GM12878 (cell line): ENCODE measurements at regions not wholly inside any gene's neighbourhood (a gene's known extent, or its start where the extent isn't known, plus 50 kb on each side); places are given as distances from the start of the nearest gene placed in this dataset.

Experiments used
- ATAC-seq: fragments of 200-7000 bp; cut with Tn5 transposase; 3 replicates; pipeline ENCODE4 v1.9.1; 2020; ENCODE audit warnings: mild to moderate bottlenecking, moderate library complexity
- BruUV-seq: library from RNA; stranded (reverse); fragments of 400-500 nt; replicated peaks from 2 replicates; lab custom pipeline; 2021; lab: Mats Ljungman, UMichigan
- CTCF ChIA-PET: fragments of 300-600 bp; sonication (Branson Sonifier 250); formaldehyde crosslinking; extraction: SDS; loops from one replicate; lab custom pipeline; 2021; ENCODE audit warnings: inconsistent platforms; lab: Yijun Ruan, JAX
- POLR2A ChIA-PET: fragments of 350-600 bp; formaldehyde crosslinking; extraction: SDS; loops from one replicate; lab custom pipeline; 2021; ENCODE audit warnings: inconsistent platforms; lab: Charles Lee
- RAD21 ChIA-PET: fragments of 300-600 bp; sonication (Branson Sonifier 250); formaldehyde crosslinking; loops from one replicate; lab custom pipeline; 2023; ENCODE audit warnings: antibody characterized with exemption; ENCODE audit not compliant: unreplicated experiment; lab: Charles Lee
- SMC1A ChIA-PET: fragments of 300-600 bp; sonication (Branson Sonifier 250); formaldehyde crosslinking; loops from one replicate; lab custom pipeline; 2023; ENCODE audit not compliant: unreplicated experiment, uncharacterized antibody; lab: Charles Lee
- DNase-seq: peaks from one replicate; pipeline ENCODE4 v3.0.0-alpha.2; 2011; ENCODE audit warnings: low read depth, low spot score
- FAIRE-seq: peaks from 3 replicates; lab custom pipeline; 2011; peaks lifted over from hg19 to GRCh38; lab: Jason Lieb, UNC
- H2AFZ ChIP-seq: 2 replicates; pipeline ENCODE4 v1.6.0; 2011; ENCODE audit warnings: low read depth, low read length, control low read depth; ENCODE audit not compliant: control insufficient read depth
- H3K27ac ChIP-seq: 2 replicates; pipeline ENCODE4 v1.5.1; 2011; ENCODE audit warnings: control low read depth; ENCODE audit not compliant: control insufficient read depth, insufficient read depth
- H3K27me3 ChIP-seq, 2 experiments: replicated peaks in 1 of 2; 2 replicates each; pipeline versions ENCODE4 v1.6.0 to v1.6.1; 2011; ENCODE audit warnings: low read length in 1 of 2; ENCODE audit not compliant: control insufficient read depth in 2 of 2, insufficient read depth in 2 of 2
- H3K36me3 ChIP-seq, 2 experiments: 2 replicates each; pipeline ENCODE4 v1.5.1; 2011; ENCODE audit warnings: low read length in 1 of 2; ENCODE audit not compliant: control insufficient read depth in 2 of 2, insufficient read depth in 2 of 2
- H3K4me1 ChIP-seq: 2 replicates; pipeline ENCODE4 v1.6.1; 2011; ENCODE audit warnings: mild to moderate bottlenecking, low read length, moderate library complexity, mixed read lengths; ENCODE audit not compliant: control insufficient read depth, insufficient read depth
- H3K4me2 ChIP-seq: 2 replicates; pipeline ENCODE4 v1.6.0; 2011; ENCODE audit warnings: control low read depth; ENCODE audit not compliant: control insufficient read depth, insufficient read depth
- H3K4me3 ChIP-seq: fragments of 200-600 bp; sonication (generic); 2 replicates; pipeline ENCODE4 v1.5.1; 2016
- H3K79me2 ChIP-seq: 2 replicates; pipeline ENCODE4 v1.6.0; 2011; ENCODE audit warnings: low read length; ENCODE audit not compliant: control insufficient read depth, insufficient read depth
- H3K9ac ChIP-seq: 2 replicates; pipeline ENCODE4 v1.8.0; 2011; ENCODE audit warnings: low read length, control low read depth, mixed read lengths; ENCODE audit not compliant: control insufficient read depth, insufficient read depth
- H3K9me3 ChIP-seq: replicated peaks from 3 replicates; pipeline ENCODE4 v1.5.1; 2011; ENCODE audit warnings: mild to moderate bottlenecking, low read length; ENCODE audit not compliant: control insufficient read depth, insufficient read depth
- H4K20me1 ChIP-seq: 2 replicates; pipeline ENCODE4 v1.6.0; 2011; ENCODE audit not compliant: control insufficient read depth, insufficient read depth
- BACH1 ChIP-seq: fragments of 450-650 bp; IDR thresholded peaks from 2 replicates; pipeline ENCODE4 v1.6.1; 2017; ENCODE audit warnings: mild to moderate bottlenecking, borderline replicate concordance
- CBX5 ChIP-seq: sonication (generic); IDR thresholded peaks from 2 replicates; pipeline ENCODE4 v1.6.1; 2016; ENCODE audit warnings: low read depth, moderate library complexity, mild to moderate bottlenecking, inconsistent platforms
- EED ChIP-seq: sonication (generic); IDR thresholded peaks from 2 replicates; pipeline ENCODE4 v1.6.1; 2016; ENCODE audit warnings: antibody characterized with exemption, low read depth
- EZH2 ChIP-seq: IDR thresholded peaks from 2 replicates; pipeline ENCODE4 v1.6.1; 2012; ENCODE audit warnings: low read depth, mild to moderate bottlenecking, control low read depth, inconsistent platforms, low read length, borderline replicate concordance; ENCODE audit not compliant: control insufficient read depth
- FOS ChIP-seq: IDR thresholded peaks from 3 replicates; pipeline ENCODE4 v1.6.1; 2011; ENCODE audit warnings: borderline replicate concordance; ENCODE audit not compliant: insufficient read length; ENCODE audit errors: extremely low read depth
- IKZF2 ChIP-seq, 2 experiments: fragments of 450-650 bp; IDR thresholded peaks; 2 replicates each; pipeline ENCODE4 v1.6.1; 2017; ENCODE audit warnings: mild to moderate bottlenecking in 2 of 2, moderate library complexity in 2 of 2
- IRF4 ChIP-seq: IDR thresholded peaks from 2 replicates; pipeline ENCODE4 v1.6.1; 2011; ENCODE audit warnings: low read depth, low read length
- JUND ChIP-seq: IDR thresholded peaks from 2 replicates; pipeline ENCODE4 v1.6.1; 2012; ENCODE audit warnings: low read depth, mild to moderate bottlenecking, low read length, improper control_type of control experiment, moderate library complexity
- KAT2A ChIP-seq: conservative IDR thresholded peaks from 2 replicates; pipeline ENCODE4 v1.6.1; 2011; ENCODE audit warnings: low read depth, low read length; ENCODE audit not compliant: control insufficient read depth
- NFYA ChIP-seq: IDR thresholded peaks from 2 replicates; pipeline ENCODE4 v1.6.1; 2011; ENCODE audit warnings: low read depth, mild to moderate bottlenecking, low read length, improper control_type of control experiment, borderline replicate concordance
- PBX3 ChIP-seq: IDR thresholded peaks from 2 replicates; pipeline ENCODE4 v1.6.1; 2011; ENCODE audit warnings: mild to moderate bottlenecking, low read depth, low read length, moderate library complexity; ENCODE audit not compliant: insufficient replicate concordance
- RUNX3 ChIP-seq: IDR thresholded peaks from 2 replicates; pipeline ENCODE4 v1.6.1; 2012; ENCODE audit warnings: low read length, inconsistent platforms
- TAF1 ChIP-seq: IDR thresholded peaks from 2 replicates; pipeline ENCODE4 v1.6.1; 2011; ENCODE audit warnings: mild to moderate bottlenecking, low read depth, low read length, borderline replicate concordance
- TCF12 ChIP-seq: IDR thresholded peaks from 2 replicates; pipeline ENCODE4 v1.6.1; 2011; ENCODE audit warnings: low read depth, mild to moderate bottlenecking, low read length
- ZBED1 ChIP-seq: IDR thresholded peaks from 2 replicates; pipeline ENCODE4 v1.6.1; 2016; ENCODE audit warnings: borderline replicate concordance
- ZNF274 ChIP-seq: IDR thresholded peaks from one replicate; pipeline ENCODE4 v1.8.0; 2011; ENCODE audit not compliant: insufficient read length, insufficient read depth
- ZNF384 ChIP-seq: IDR thresholded peaks from 2 replicates; pipeline ENCODE4 v1.6.1; 2012; ENCODE audit warnings: low read depth, mild to moderate bottlenecking, low read length, improper control_type of control experiment, borderline replicate concordance
- WGBS: methylation state at CpG from one replicate; pipeline ENCODE4 v1.1.6; 2016; ENCODE audit warnings: low lambda C conversion rate; ENCODE audit not compliant: insufficient replicate concordance, insufficient coverage; ENCODE audit errors: missing lambda C conversion rate; 5-methylcytosine and 5-hydroxymethylcytosine counted together
- in situ Hi-C: fragments of 300-500 bp; cut with MboI; formaldehyde crosslinking; loops from 9 replicates; pipeline ENCODE4 v1.14.3; 2018; ENCODE audit warnings: mixed read lengths
- intact Hi-C: fragments of 100-400 bp; cut with micrococcal nuclease; formaldehyde crosslinking; loops from one replicate; pipeline ENCODE4 v1.14.2; 2022; ENCODE audit not compliant: unreplicated experiment

GRCh38 chr15:69843276-69843899 is 254.3 kb downstream of the TLE3 start:
- ChIA-PET CTCF (no interaction called here), RAD21 (no interaction called here), SMC1A (no interaction called here), POLR2A (no interaction called here)
- Histone ChIP-seq H3K79me2 (no peaks in the 10 kb centered on the region), H3K4me2 (no peak overlapping the region), H3K9me3 (no peaks in the 10 kb centered on the region), H3K9ac (no peak overlapping the region), H3K27me3 (no peaks in the 10 kb centered on the region), H2AFZ (no peak overlapping the region), H3K4me1 (no peaks in the 10 kb centered on the region), H3K27ac (no peak overlapping the region), H4K20me1 (no peaks in the 10 kb centered on the region), H3K4me3 (no peak overlapping the region), H3K36me3 (no peaks in the 10 kb centered on the region)
- DNase-seq (no peak), FAIRE-seq (no peak), ATAC-seq (no peak)
- TF ChIP-seq ZNF384 (no peak), KAT2A (no peak), PBX3 (no peak), TAF1 (no peak), NFYA (no peak)
- BruUV-seq = no TSS peak
- in situ Hi-C loops = no loop called here
- 24% methylated on average over 13 of the region's 13 CpGs for WGBS
- intact Hi-C loops = no loop called here

GRCh38 chr15:69843900-69844304 is 253.8 kb downstream of the TLE3 start:
- Histone ChIP-seq H4K20me1 (no peaks in the 10 kb centered on the region), H3K4me1 (no peaks in the 10 kb centered on the region), H3K36me3 (no peaks in the 10 kb centered on the region), H3K27me3 (no peaks in the 10 kb centered on the region), H2AFZ (no peak overlapping the region), H3K4me2 (no peak overlapping the region), H3K9me3 (no peaks in the 10 kb centered on the region), H3K27ac (no peak overlapping the region), H3K4me3 (no peak overlapping the region), H3K79me2 (no peaks in the 10 kb centered on the region), H3K9ac (no peak overlapping the region)
- ChIA-PET POLR2A (no interaction called here), RAD21 (no interaction called here), CTCF (no interaction called here), SMC1A (no interaction called here)
- FAIRE-seq = no peak
- ATAC-seq = no peak
- no TSS peak for BruUV-seq
- WGBS = 37% methylated on average over 10 of the region's 10 CpGs
- in situ Hi-C loops = no loop called here
- no peak for DNase-seq
- intact Hi-C loops = no loop called here
- TF ChIP-seq FOS (no peak), ZBED1 (no peak), ZNF274 (no peak), JUND (no peak), EED (no peak), CBX5 (no peak), EZH2 (no peak), TCF12 (no peak), RUNX3 (no peak), IRF4 (no peak), IKZF2 (IDR thresholded peaks at IDR 0.05) (no peak), BACH1 (no peak)
